NCI-H510A (cell line): ENCODE measurements at regions not wholly inside any gene's neighbourhood (a gene's known extent, or its start where the extent isn't known, plus 50 kb on each side); places are given as distances from the start of the nearest gene placed in this dataset.

Experiments
- DNase-seq: peaks from one replicate; lab custom pipeline; 2025; lab: John Stamatoyannopoulos, UW

DNA sequence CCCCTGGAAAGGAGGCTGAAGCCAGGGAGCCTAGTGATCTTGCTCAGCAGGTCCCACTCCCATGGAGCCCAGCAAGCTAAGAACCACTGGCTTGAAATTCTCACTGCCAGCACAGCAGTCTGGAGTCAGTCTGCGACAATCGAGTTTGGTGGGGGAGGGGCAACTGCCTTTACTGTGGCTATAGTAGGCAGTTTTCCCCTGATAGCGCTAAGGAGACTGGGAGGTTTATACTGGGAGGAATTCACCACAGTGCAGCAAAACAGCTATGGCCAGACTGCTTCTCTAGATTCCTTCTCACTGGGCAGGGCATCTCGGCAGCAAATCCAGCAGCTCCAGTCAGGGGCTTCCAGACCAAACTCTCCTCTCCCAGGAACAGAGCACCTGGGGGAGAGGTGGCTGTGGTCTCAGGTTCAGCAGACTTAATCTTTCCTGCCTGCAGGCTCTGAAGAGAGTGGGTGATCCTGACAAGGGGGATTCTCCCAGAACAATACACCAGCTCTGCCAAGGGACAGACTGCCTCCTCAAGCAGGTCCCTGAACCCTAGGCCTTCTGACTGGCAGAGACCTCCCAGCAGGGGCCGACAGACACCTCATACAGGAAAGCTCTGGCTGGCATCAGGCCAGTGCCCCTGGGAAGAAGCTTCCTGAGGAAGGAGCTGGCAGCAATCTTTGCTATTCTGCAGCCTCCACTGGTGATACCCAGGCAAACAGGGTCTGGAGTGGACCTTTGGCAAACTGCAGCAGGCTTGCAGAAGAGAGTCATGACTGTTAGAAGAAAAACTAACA, 548.5 kb upstream of the NEGR1 start:
- DNase-seq = no peak

- no peak for DNase-seq
Observed at GRCh38 chr1:72827278-72827677, 544.9 kb upstream of the NEGR1 start.

DNA sequence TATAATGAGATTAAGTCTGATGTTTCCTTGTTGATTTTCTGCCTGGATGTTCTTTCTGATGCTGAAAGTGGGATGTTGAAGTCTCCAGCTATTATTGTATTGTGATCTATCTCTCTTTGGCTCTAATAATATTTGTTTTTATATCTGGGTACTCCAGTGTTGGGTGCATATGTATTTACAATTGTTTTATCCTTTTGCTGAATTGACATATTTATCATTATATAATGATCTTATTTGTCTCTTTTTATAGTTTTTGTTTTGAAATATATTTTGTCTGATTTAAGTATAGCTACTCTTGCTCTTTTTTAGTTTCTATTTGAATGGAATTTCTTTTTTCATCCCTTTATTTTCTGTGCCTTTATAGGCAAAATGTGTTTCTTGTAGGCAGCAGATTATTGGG, 522.2 kb upstream of the NEGR1 start:
- DNase-seq = no peak

DNA sequence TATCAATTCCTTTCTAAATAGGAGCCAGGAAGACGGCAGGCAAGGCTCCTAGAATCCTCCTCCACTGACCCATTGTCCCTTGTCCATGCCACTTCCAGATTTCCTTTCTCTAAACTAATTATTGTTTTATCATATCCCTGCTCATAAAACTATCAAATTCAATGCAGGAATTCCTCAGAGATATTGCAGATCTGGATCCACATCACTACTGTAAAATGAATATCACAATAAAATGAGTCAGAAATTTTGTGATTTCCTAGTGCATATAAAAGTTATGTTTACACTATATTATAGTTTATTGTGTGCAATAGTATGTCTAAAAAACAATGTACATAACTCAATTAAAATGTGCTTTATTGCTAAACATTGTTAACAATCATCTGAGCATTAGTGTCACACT, 498.7 kb upstream of the NEGR1 start:
- no peak for DNase-seq

GRCh38 chr1:72780212-72780611, 497.9 kb upstream of the NEGR1 start:
- DNase-seq = no peak

DNA sequence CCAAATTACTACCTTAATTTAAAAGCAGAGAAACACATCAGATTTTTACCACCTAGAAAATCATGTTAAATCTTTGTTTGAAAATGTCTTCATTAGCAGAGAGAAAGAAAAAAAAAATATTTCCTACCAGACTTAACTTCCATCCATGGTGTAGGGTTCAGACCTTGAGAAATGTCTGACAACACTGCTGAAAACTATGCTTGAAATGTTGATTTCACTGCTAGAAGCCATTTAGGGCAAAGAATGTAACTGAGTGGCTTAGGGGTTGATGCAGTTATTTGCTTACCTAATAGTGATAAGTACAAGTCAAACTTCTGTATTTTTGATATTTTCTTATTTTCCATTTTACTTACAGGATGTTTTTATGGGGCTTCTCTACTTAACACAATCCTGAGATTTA, 495.6 kb upstream of the NEGR1 start:
- DNase-seq = no peak

- no peak for DNase-seq
Observed at GRCh38 chr1:72763481-72763880, 481.1 kb upstream of the NEGR1 start.

DNA sequence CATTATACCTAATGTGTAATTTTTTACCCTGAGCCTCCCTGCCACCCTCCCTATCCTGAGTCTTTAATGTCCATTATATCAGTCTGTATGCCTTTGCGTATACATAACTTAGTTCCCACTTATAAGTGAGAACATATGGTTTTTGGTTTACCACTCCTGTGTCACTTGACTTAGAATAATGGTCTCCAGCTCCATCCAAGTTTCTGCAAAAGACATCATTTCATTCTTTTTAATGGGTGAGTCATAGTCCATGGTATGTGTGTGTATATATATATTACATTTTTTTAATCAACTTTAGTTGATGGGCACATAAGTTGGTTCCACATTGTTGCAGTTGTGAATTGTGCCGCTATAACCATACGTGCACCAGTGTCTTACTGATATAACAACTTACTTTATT, 477.1 kb upstream of the NEGR1 start:
- DNase-seq = no peak

- no peak for DNase-seq
Observed at GRCh38 chr1:72757843-72758242, 475.5 kb upstream of the NEGR1 start.

DNA sequence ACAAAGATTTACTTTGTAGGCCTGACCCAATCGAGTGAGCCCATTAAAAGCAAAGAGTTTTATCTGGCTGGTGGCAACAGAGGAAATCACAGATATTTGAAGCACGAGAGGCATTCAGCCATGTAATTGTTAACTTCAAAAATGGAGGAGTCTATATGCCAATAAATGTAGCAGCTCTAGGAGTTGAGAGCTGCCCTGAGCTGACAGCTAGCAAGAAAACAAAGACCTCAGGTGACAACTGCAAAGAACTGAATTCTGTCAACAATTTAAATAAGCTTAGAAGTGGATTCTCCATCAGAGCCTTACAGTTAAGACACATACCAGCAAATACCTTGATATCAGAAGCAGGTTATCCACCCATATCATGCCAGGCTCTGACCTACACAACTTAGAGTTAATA, 463.1 kb upstream of the NEGR1 start:
- DNase-seq = no peak

DNA sequence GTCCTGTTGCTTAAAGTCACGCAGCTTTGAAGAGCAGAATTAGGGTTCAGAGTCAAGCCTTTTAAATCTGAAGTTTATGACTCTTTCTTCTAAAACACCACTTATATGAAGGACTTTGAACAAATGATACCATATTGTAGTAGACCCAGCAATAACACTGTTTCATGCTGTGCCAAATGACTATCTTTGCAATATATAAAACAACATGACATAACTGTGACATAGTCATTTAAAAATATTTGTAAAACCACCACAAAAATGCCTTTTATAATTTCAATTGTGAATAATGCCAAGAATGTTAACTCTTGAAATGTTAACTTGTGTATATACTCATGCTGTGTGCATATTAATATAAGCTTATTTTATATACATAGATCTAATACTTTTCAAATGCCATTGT, 452.1 kb upstream of the NEGR1 start:
- no peak for DNase-seq

DNA sequence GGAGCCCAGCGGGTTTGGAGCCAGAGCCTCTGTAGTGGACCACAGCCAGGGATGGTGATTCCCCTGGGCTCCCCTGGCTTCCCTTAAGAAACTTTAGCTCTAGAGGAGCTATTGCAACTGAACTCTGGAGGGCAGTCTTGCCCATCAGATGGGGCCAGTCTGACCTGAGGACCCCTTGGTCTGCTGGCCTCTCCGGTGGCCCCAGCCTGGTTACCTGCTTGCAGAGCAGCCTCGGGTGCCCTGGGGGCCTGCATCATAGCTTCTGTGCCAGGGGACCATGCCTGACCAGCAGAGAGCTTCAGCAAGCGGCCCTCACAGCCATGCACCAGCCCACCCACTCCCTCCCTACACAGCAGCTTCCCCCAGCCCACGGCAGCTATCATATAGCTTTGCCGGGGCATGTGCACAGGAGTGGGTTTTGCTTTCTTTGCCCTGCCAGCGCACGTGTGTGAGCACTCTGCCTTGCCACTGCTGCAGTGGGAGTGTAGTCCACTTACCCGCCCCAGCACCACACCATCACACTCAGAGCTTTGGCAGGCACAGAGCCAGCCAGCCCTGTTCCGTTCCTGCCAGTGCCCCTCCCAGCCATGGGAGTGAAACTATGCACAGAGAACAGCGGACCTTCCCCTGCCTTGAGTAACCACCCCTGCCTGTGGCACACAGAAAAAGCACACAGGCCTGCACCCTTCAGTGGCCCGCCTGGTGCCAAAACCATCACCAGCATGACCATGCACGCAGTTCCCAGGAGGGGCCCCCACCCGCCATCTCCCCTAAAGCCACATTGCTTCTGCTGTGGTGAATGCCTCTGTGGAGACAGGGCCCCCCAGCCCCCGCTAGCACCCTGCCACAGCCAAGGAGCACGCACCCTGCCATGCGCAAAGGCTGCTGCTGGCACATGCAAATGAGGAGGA, 442.9 kb upstream of the NEGR1 start:
- no peak for DNase-seq

- no peak for DNase-seq
Observed at GRCh38 chr1:72705921-72706320, 423.6 kb upstream of the NEGR1 start.

DNA sequence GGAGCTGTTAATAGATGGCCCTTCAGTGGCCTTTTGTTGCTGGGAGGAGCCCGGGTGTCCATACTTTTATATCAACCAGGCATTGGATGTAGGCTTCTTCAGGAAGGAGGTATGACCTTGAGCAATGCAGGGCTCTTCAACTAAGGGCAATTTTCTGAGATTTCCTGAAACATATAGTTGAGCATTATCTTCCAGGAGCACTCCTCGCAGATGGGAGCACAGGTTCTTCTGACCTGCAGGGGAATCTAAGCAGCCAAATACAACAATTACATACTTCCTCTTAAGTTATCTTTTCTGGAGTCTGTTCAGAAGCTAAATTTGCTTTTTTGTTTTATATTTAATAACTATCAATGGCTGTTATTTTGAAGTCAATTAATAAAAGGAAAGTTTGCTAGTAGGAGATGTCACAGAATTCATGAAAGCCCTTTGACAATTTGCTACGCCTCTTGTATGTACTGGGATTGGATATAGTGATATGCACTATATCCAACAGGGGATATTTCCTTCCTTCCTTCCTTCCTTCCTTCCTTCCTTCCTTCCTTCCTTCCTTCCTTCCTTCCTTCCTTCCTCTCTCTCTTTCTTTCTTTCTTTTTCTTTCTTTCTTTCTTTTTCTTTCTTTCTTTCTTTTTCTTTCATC, 422.6 kb upstream of the NEGR1 start:
- no peak for DNase-seq

DNA sequence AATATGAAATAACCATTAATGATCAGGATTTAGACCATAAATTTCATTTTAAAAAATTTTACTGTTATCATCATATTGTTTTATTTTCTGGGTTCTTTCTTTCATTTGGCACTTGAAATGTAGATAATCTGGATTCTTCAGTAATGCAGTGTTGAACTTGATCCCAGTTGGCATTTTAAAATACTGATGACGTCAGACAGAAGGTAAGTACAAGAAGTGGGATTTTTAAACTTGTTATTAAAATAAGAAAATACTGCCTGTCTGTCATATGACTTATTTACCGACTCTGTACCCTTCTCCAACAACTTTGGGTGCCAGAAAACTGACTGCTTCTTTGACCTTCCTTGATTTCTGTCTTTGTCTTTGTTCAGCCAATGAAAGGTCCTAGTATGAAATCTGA, 415.1 kb upstream of the NEGR1 start:
- no peak for DNase-seq

GRCh38 chr1:72693899-72694298, 411.6 kb upstream of the NEGR1 start:
- DNase-seq = no peak

DNA sequence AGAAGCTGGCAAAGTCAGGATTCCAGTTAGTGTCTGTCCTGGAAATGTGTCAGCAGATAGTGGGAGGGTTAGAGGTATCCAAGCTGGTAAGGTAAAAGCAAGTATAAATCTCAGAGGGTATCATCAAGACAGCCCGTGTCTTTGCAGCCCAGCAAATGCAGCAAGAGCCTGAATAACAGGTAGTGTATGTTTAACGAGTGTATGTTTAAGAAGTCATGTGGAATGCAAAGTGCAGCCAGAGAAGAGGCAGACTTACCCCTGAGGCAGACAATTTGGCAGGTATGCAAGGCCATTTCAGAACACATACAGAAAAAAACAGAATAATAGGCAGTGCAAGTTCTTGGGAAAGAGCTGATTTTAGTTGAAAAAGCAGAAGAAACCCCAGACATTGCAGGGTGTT, 411.0 kb upstream of the NEGR1 start:
- DNase-seq = no peak

DNA sequence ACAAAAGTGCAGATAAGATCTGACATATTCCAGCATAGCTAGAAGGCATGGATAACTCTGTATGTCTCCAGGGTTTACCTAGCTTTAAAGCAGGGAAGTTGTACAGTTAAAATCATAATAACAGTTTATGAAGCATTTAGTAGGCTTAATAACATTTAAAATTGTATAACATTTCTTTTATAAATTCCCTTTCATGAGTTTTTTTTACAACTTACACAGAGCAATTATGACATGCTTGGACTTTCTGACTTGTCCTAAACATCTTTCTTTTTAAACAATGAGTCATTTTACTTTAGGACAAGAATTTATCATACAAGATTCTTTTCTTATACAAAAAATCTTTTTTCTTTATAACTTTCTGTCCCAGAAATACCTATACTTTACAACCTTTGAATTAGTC, 408.5 kb upstream of the NEGR1 start:
- no peak for DNase-seq

- DNase-seq = no peak
Observed at GRCh38 chr1:72678683-72679082, 396.3 kb upstream of the NEGR1 start.

- DNase-seq = no peak
Observed at GRCh38 chr1:72670902-72671301, 388.6 kb upstream of the NEGR1 start.

- no peak for DNase-seq
Observed at GRCh38 chr1:72662918-72663317, 380.6 kb upstream of the NEGR1 start.

DNA sequence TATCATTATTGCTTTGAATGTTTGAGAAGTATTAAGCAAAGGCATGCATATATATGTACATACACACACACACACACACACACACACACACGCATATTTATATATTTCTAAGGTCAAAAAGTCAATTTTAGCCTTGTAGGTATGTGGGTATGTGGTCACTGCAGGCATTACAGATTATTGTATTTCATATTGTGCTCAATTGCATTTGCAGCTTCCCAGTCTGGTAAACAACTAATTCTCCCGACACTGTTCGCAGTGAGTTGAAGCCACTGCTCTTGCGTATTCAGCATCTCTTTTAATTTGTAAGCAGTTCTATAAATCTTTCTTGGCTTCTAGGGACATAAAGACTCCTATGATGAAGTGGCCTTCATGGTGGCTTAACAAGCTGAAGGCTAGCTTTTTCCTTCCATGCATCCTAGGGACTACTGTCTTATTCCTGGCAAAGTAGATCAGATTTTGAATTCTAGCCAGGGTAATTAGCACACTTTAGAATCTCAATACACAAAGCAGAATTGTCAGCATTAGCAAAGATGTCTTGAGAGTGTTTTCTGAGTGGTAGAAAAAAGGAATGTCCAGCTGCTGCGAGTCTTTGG, 368.6 kb upstream of the NEGR1 start:
- DNase-seq = no peak

DNA sequence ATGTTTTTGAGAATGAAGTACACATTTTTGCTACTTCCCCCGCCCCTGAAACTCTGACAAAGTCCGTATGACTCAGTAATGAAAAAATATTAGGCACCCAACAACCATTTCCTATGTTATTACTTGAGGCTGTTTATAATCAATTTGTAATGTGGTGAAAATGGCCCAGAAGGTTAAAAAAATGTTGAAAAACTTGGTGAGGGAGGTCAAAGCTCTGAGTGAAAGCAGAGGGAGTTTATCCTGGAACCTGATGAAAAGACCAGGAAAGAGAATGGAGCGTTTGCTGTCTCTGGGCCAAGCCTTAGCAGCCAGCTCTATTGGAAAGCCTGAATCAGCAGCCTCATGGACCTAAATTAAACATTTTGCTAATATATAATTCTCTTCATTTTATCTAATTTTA, 367.7 kb upstream of the NEGR1 start:
- no peak for DNase-seq
